BE2C (cell line): ENCODE measurements at regions not wholly inside any gene's neighbourhood (a gene's known extent, or its start where the extent isn't known, plus 50 kb on each side); places are given as distances from the start of the nearest gene placed in this dataset.

Experiments used
- DNase-seq: peaks from one replicate; pipeline ENCODE4 v3.0.0-alpha.2; 2020
- H3K27me3 ChIP-seq: fragments of 250-450 bp; sonication (Bioruptor Pico); 2 replicates; pipeline ENCODE4 v1.5.1; 2020; ENCODE audit warnings: mild to moderate bottlenecking
- H3K36me3 ChIP-seq: fragments of 250-450 bp; sonication (Bioruptor Pico); 2 replicates; pipeline ENCODE4 v1.5.1; 2020; ENCODE audit warnings: mild to moderate bottlenecking
- H3K4me1 ChIP-seq: fragments of 250-450 bp; sonication (Bioruptor Pico); 2 replicates; pipeline ENCODE4 v1.5.1; 2020
- H3K4me3 ChIP-seq: 2 replicates; pipeline ENCODE4 v1.5.1; 2011; ENCODE audit warnings: low read depth, low read length
- H3K9me3 ChIP-seq: fragments of 250-450 bp; sonication (Bioruptor Pico); 2 replicates; pipeline ENCODE4 v1.5.1; 2020
- TF ChIP-seq, protein P1 (sequence below): IDR thresholded peaks from 2 replicates; pipeline ENCODE4 v1.5.1; 2012; ENCODE audit warnings: mild to moderate bottlenecking, low read depth, low read length

DNA sequence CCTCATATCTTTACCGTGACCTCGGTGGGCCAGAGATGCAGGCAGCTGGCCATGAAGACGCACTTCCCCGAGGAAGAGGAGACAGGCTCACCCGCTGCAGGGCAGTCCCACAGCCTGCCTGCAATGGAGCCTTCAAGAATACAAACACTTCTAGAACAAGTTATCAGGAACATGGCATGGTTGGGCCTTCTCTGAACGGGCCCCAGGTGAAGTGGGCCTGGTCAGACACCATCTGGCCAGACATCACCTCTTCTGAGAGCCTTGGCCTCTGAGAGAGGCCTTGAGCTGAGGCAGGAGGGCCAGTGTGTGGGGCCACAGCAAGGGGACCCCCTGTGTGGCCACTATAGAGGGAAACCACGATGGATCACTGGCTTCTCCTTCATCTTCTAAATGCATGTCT, 112.4 kb upstream of the GDF10 start:
- H3K9me3 ChIP-seq: no peaks in the 10 kb centered on the region
- no peaks in the 10 kb centered on the region for H3K36me3 ChIP-seq
- no peak for DNase-seq
- no peaks in the 10 kb centered on the region for H3K4me1 ChIP-seq
- no peak overlapping the region for H3K4me3 ChIP-seq
- no peaks in the 10 kb centered on the region for H3K27me3 ChIP-seq
- TF ChIP-seq, protein P1, sequence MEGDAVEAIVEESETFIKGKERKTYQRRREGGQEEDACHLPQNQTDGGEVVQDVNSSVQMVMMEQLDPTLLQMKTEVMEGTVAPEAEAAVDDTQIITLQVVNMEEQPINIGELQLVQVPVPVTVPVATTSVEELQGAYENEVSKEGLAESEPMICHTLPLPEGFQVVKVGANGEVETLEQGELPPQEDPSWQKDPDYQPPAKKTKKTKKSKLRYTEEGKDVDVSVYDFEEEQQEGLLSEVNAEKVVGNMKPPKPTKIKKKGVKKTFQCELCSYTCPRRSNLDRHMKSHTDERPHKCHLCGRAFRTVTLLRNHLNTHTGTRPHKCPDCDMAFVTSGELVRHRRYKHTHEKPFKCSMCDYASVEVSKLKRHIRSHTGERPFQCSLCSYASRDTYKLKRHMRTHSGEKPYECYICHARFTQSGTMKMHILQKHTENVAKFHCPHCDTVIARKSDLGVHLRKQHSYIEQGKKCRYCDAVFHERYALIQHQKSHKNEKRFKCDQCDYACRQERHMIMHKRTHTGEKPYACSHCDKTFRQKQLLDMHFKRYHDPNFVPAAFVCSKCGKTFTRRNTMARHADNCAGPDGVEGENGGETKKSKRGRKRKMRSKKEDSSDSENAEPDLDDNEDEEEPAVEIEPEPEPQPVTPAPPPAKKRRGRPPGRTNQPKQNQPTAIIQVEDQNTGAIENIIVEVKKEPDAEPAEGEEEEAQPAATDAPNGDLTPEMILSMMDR: no peak

DNA sequence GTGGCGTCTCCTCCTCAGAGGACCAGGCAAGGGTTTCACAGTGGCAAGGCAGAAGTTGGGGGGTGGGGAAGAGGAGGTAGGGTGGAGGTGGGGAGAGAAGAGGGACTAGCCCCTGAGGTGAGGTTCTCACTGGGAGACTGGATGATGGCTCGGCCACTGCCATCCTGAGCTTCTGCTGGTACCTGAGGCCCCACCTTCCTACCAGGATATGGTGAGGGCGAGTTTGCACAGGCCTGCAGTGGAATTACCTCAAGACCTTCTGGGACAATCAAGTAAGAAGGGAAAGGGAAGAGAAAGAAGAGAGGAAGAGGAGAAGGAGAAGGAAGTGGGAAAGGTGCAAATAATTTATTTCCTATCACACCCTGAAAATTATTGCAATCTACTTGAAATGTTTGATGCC, 111.8 kb upstream of the GDF10 start:
- no peaks in the 10 kb centered on the region for H3K4me1 ChIP-seq
- no peak overlapping the region for H3K4me3 ChIP-seq
- TF ChIP-seq, protein P1: no peak

GRCh38 chr10:47189802-47190201, 110.2 kb upstream of the GDF10 start:
- Histone ChIP-seq H3K4me1 (no peaks in the 10 kb centered on the region), H3K9me3 (no peaks in the 10 kb centered on the region), H3K4me3 (no peak overlapping the region), H3K27me3 (no peaks in the 10 kb centered on the region), H3K36me3 (no peaks in the 10 kb centered on the region)
- TF ChIP-seq, protein P1: no peak
- no peak for DNase-seq

More for the DNA sequence above, 111.8 kb upstream of the GDF10 start:
- no peak for DNase-seq
- H3K27me3 ChIP-seq: no peaks in the 10 kb centered on the region
- no peaks in the 10 kb centered on the region for H3K9me3 ChIP-seq
- H3K36me3 ChIP-seq: no peaks in the 10 kb centered on the region

DNA sequence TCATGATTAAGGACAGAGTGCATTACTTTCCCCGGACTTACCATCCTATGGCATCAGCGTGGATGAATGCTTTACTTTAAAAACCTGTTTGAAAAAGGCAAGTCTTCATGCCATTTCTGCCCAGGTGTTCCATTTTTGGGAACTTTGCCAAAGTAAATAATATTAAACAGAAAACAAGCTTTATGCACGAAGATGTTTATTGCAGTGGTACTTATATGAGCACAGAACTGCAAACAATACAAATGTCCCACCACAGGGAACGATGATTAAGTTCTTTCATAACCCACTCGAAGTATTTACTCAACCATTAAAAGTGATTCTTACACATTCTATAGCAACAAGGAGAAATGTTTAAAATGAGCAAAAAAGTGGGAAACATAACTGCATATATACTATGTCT, 109.7 kb upstream of the GDF10 start:
- no peaks in the 10 kb centered on the region for H3K4me1 ChIP-seq
- TF ChIP-seq, protein P1: no peak
- no peak for DNase-seq
- no peak overlapping the region for H3K4me3 ChIP-seq
- H3K36me3 ChIP-seq: no peaks in the 10 kb centered on the region
- H3K9me3 ChIP-seq: no peaks in the 10 kb centered on the region
- no peaks in the 10 kb centered on the region for H3K27me3 ChIP-seq

- TF ChIP-seq, protein P1: no peak
- DNase-seq: no peak
- Histone ChIP-seq H3K4me3 (no peak overlapping the region), H3K4me1 (no peaks in the 10 kb centered on the region), H3K27me3 (no peaks in the 10 kb centered on the region), H3K9me3 (no peaks in the 10 kb centered on the region), H3K36me3 (no peaks in the 10 kb centered on the region)
These were observed 109.1 kb upstream of the GDF10 start for GRCh38 chr10:47190802-47191450.

DNA sequence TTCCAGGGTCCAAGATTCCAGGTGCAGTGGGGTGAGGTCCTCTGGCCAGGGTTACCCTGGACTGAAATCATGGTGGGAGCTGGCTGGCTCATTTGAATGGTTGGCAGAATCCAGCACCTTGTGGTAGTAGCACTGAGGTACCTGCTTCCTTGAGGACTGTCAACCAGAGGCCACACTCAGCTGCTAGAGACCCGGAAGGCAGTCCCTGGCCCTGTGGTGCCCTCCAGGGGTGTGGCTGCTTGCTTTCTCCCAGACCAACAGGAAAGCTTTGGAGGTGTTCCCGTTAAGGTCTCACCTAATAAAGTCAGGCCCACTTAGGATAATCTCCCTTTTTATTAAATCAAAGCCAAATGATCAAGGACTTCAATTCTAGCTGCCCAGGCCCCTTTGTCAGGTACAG, 107.7 kb upstream of the GDF10 start:
- no peaks in the 10 kb centered on the region for H3K4me1 ChIP-seq
- DNase-seq: no peak
- H3K27me3 ChIP-seq: no peaks in the 10 kb centered on the region
- H3K4me3 ChIP-seq: no peak overlapping the region
- TF ChIP-seq, protein P1: no peak
- no peaks in the 10 kb centered on the region for H3K36me3 ChIP-seq
- H3K9me3 ChIP-seq: no peaks in the 10 kb centered on the region
